GM19395 (cell line): ENCODE measurements at regions not wholly inside any gene's neighbourhood (a gene's known extent, or its start where the extent isn't known, plus 50 kb on each side); places are given as distances from the start of the nearest gene placed in this dataset.
"Not testable (repeated sequence)": the region's sequence is repeated elsewhere in the genome, so short reads cannot be mapped to it uniquely, and the experiment has no call there.

Experiments
- ATAC-seq: cut with Tn5 transposase; IDR thresholded peaks from one replicate; pipeline ENCODE4 v1.9.1; 2021; ENCODE audit warnings: mild to moderate bottlenecking, moderate library complexity; ENCODE audit not compliant: unreplicated experiment

DNA sequence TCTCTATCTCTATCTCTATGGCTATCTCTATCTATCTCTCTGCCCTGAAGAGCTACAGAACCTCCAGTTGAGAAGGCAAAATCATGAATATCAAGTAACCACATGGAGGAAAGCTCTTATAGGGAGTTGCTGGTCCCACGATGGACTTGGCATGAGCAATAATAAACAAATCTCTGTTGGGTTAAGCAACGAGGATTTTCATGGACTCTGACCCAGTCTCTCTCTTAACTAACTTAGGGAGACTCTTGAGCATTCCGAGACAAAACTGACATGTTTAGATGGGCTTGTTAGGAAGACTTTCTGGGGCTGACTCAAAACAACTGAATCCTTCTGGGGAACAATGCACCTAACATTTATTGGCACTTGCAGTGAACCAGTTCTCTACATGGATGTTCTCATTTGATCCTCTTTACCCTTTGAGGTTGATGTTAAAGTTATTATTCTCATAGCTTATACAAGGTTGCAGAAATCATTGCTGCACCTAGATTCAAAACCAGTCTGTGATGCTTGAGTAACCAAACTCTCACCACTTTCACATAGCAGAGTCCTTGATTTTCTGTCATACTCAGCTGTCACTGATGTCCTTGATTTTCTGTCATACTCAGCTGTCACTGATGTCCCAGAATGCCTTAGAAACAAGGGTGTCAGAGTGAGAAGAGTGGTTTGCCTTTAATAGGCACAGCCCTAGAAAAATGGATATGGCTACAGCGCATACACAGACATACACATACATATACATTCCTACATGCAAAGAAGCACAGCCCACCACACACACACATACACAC, 354.6 kb upstream of the MAF start:
- ATAC-seq, result no peak

DNA sequence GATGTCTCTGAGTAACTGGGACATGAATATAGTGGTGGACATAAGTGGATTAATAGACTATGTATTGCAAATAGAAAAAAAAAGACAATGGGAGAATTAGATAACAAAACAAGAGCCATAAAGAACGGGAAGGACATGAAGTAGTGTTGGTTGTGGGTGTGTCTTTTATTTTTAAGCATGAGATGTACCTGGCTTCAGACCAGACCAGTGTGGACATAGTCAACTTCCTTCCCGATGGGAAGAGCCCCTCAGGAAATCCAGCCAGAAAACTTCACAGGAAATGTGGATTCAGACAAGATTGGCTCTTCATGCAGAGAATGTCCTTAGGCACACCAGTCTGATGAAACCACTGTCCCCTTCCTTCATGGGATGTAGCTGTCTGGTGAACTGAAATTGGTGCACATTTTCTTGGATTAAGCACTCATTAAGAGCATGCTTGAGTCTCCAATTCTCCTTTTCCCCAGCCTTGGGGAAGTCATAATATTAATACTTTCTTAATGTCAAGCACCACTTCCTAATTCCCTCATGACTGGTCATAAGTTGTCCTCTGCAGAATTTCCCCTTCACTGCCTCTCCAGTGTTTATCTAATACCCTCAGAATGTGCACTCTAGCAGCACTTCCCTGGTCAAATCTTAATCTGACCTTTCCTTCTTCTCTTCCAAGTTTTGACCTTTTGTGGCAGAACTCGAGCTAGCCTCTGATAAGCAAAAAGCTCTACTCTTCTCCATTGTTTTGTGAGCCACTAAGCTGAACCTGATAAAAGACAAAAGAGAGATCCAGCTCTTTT, 350.6 kb upstream of the MAF start:
- ATAC-seq, result no peak

DNA sequence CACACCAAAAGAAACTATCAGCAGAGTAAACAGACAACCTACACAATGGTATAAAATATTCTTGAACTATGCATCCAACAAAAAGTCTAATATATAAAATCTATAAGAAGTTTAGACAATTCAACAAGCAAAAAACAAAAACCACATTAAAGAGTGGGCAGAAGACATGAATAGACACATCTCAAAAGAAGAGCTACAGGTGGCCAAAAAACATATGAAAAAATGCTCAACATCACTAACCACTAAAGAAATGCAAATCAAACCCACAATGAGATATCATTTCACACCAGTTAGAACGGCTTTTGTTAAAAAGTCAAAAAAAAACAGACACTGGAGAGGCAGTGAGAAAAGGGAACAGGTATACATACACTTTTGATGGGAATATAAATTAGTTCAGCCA, 348.9 kb upstream of the MAF start:
- ATAC-seq, result no peak

DNA sequence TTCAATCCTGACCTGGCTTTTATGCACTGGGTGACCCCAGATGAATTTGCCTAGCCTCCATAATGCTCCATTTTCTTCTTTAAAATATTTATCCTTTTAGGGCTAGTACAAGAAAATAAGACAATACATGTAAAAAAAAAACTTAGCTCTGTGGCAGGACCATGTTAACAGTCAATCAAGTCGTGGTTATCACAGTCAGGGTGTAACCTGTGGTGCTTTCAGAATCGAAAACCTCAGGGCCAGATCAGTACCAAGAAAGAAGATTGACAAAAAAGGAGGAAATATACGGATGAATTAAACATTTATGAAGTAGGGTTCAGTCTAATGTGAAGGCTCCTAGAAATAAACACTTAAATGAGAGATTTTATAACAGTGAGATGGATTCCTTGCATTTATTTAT, 347.2 kb upstream of the MAF start:
- no peak for ATAC-seq

DNA sequence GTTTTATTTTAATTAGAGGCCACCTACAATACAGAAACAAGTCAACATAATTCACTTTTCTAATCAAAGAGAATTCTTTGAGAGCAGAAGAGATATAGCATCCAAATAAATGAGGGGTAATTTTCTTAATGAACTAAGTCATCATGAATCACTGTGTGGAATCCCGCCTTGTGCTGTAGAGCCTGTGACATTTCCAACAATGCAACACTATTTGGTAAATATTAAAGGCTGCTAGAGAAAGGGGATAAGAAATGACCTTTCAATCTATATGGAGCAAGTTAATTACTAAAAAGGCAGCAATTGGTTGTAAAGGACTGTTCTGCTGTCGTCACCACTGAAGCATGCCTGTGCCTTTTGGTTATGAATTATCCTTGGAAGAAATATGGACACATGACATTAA, 345.7 kb upstream of the MAF start:
- ATAC-seq, result no peak

DNA sequence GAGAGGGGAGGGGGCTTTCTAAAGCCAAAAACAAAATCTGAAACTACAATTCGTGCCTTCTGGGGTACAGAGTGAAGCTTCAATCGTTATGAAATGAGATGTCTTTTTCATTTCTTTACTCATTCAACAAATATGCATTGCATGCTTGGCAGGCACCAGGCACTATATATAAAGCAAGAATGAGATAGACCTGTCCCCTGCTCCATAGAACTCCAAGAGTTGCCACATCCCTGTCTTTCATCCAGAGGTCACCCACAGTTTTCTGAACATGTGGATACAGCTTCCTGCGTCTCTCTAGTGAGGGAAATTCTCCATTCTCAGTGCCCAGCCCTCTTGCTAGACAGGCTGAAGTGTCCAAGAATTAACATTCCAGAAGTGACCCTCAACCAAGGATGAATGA, 343.2 kb upstream of the MAF start:
- no peak for ATAC-seq

DNA sequence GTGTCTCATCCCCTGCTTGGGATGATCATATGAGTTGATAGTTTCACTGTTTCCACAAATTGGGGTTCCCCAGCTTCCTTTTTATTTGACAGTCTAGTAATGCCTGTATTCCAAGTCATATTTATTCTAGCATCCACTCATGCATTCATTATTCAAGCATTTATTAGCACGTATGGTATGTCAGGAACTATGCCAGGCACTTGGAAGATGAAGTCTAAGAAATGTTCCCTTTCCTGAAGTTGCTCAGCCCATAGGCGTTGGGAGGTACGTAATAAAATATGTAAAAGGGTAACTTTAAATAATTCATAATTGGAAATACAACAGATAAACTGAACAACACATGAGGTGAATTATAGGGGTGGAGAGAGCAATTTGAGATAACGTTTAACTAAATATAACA, 338.0 kb upstream of the MAF start:
- ATAC-seq, result no peak

DNA sequence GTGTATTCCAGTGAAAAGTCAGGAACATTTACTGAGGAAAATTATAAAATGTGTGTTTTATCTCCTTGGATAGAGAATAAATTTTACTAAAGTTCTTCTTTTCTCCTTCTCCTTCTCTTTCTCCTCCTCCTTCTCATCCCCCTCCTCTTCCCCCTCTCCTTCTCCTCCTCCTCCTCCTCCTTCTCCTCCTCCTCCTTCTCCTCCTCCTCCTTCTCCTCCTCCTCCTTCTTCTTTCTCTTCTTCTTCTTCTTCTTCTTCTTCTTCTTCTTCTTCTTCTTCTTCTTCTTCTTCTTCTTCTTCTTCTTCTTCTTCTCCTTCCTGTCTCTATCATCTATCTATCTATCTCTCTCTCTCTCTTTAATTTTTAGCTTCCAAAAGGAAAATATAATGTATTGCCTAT, 337.1 kb upstream of the MAF start:
- not testable (repeated sequence) for ATAC-seq

DNA sequence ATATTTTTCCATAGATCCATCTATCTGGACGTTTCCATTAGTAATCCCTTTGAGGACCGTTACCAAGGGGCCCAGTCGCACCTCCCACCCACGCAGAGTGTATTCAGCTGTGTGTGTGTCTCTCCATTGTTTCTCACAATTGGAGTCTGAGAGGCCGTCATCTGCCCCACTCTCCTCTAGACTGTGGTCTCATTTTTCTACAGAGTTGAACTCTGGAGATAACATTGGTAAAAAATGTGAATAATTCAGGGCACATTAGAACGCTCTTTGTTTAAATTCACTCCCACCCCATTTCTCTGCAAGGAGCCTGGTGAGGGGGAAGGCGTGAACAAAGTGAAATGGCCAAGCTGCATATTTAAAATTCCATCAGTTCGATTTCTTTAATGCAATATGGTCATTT, 333.1 kb upstream of the MAF start:
- no peak for ATAC-seq

DNA sequence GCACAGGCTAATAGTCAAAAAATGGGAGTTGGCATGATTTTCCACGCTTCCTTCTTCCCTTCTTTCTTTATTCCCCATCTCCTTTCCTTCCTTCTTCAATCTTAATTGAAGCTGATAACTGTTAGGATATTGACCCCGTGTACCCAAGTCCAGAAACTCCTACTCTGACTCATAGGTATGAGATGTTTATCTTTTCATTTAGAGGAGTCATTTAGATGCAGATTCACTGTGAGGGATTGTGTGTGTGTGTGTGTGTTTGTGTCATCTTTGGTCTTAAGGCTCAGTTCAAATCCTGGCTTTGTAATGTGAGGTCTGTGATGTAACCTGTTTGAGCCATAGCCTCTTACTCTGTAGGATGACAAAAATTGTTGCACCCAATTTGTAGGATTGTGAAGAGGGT, 332.0 kb upstream of the MAF start:
- no peak for ATAC-seq

DNA sequence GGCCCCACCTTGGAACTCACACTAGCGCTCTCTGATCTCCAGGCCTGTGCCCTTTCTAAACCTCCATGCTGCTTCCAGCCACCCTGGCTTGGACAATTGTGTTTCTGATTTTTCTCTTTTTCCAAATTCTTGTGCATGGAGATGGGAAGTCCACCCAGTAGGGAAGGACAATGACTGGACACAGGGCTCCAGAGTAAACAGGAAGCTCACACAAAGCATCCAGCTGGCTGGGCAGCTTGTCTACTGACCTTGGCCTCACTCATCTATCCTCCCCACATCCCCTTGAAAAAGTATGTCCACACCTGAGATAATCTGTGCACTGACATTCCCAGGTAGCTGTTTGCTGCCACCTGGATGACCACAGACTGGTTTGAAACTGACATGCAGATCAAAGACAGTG, 331.2 kb upstream of the MAF start:
- no peak for ATAC-seq

DNA sequence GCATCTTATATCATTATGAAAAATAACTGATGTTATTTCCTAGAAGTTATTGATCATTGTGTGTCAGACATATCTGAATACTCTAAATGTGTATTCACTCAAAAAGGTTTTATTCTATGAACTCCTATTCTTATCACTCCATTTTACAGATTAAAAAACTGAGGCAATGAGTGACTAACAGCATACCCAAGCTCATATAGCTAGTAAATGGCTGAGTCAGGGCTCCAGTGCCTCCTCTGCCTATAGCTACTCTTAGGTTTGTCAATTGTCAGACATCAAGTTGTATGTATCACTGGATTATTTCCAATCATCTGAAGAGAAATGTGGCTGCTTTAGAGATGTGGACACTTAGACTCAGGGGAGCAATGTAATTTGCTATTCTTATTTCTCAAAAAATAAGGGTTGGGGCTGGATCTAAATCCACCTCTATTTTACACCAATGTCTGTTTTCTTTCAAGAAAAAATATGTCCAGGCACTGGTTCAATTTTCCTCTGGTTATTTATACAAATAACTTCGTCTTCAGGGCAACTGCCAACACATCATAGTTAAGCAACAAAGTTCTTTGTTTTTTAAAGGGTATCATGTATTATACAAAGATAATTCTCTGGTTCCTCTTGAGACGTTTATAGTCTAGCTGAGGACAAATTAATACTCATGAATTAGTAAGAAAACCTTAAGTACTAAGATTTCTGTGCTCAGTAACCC, 328.9 kb upstream of the MAF start:
- no peak for ATAC-seq

DNA sequence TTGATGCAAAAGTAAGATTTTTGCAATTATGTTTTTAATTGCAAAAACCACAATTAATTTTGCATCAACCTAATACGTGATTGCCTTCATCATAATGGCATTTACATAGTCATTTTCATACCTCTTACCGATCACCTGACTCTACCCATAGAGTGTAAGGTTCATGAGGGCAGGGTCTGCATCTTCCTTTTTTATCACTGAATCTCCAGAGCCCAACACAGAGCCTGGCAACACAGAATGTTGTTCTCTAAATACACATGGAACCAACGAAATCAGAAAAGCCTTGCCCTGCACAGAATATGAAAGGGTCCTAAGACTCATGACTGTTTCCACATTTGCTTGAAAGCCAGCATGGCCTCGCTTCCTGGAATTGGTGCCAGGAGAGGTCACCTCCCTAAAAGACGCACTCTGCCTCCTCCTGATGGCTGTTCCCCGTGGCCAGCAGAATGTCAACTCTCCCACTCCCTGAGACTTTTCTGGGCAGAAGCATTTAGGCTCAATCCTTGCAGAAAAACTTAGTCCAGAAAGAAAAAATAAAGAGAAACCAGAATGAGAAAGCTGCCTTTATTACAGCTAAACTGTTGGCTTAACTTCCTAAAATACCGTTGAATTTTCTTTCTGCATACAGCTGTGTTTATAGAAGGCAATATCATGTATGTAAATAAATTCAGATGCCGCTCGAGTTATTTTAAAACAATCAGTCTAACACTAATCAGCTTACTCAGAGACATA, 327.8 kb upstream of the MAF start:
- ATAC-seq, result no peak

DNA sequence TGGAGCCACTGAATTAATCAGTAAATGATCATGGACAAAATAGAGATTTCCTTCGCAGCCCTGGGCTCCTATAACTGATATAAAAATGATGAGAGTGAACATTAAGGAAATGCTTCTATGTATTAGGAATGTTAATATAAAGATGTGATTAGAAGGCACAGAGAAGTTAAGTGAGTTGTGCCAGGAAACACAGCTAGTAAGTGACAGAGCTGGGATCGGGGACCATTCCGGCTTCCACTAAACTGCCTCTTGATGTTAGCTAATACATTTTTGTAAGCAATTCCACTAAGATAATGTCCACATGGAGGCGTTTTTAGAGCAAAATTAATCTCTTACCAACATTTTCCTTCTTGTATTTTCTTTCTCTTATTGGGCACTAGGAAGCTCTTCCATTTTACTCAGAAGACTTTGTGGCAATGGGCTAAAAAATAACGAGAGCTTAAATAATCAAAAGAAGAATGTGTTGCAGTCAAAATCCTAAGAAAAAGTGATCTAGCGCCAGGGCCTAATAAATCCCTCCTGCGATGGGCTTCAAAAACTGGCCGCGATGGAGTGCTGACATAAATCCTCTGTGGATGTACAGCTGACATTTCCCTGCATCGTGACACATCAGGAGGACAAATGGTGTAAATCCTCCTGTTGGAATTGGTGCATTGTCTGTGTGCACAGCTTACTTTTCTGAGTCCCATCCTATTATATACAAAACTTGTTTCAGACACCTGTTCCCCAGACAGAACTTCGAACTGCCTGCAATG, 326.1 kb upstream of the MAF start:
- no peak for ATAC-seq

DNA sequence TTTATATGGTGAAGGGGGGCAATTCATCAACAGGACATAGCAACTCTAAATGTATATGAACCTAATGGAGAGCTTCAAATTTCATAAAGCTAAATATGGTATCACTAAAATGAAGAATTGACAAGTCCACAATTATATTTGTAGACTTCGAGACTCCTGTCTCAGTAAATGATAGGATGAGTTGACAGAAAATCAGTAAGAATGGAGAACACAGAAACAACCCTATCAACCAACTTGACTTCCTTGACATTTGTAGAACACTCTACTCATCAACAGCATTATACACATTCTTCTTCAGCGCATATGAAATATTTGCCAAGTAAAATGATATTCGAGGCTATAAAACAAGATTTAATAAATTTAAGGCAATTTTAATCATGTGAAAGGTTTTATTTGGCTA, 322.9 kb upstream of the MAF start:
- no peak for ATAC-seq

DNA sequence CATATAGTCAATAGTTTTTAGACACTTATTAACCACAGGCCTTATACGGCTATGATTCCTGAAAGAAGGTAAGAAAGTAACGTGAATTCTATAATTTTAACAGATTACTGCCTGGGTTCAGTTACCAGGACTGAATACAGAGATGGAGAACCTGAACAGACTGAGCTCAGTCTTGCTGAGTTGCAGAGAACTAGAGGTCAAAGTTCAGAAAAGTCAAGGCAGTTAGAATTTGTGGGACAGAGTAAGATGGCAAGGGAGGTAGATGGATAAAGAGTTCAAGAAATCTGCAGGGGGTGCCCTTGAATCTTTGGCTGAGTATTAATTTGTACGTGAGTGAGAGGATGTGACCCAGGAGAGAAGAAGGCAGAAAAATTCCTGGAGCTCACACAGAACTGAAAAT, 320.1 kb upstream of the MAF start:
- ATAC-seq, result no peak

DNA sequence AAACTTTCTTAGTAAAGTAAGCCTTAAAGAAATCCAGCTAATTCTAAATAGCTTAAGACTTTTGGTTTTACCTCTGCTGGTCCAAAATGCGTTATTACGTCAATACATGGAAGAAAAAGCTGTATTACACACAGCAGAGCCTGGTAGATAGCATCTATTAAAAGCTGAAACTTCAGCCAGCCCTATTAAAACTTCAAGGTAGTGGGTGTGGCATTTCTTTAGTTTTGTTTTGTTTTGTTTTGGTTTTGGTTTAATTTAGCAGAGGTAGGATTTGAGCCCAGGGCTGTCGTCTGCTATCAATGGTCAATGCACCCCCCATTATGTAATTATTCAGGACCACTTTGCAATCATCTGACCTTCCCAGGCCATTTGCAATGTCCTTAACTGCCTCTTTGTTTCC, 318.4 kb upstream of the MAF start:
- no peak for ATAC-seq

DNA sequence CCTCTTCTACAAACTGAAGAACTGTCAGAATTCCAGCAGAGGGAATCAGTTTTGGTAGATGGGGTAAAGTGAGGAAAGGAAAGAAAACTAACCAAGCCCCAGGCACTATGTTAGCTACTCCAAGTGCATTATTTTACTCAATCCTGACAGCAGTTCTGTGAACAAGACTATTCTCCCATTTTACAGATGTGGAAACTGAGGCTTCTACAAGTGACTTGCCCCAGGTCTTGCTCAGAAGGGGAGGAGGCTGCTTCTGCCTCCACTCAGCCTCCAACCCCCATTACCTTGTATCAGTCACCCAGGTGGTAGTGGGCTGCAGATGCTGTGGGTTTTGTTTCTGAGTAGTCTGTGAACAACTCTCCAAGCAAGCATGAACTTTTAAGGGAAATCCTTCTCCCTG, 315.2 kb upstream of the MAF start:
- ATAC-seq, result no peak

DNA sequence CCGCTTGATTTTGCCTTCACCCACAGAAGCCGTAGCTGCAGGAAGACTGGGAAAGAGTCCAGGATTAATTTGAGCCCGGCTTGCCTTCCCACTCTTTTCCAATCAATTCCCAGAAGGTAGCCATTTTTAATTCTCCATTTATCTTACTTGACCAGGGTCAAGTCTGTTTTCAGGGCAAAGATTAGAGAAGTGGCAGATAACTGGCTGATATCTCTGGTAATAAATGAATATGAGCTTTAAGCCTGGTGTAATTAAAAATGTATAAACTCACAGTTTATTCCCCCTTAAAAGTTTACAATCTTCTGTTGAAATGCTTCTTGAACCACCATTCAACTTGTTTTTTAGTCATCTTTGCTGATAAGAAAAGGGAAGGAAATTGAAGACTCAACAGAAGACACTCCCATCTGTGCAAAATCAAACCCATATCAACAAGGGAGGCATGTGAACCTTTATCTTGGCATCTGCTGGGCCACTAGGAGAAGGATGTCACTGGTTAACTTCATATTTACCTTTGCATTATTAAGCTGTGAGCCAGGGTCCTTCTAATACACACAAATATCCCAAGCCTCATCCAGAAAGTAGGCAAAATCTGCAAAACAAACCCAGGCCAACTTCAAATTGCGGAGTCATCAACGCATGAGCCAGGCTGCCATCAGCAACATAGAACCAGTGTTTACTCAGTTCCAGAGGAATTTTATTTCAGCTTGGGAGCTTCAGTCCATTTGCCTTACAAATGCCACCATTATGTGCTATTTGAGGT, 314.6 kb upstream of the MAF start:
- no peak for ATAC-seq
